Stimulated activated CD8-positive, alpha-beta memory T cell treated with anti-CD3 and anti-CD28 coated beads, Interleukin-4, amount 100 ng/mL, for 1 hour (primary cell): ENCODE measurements at regions not wholly inside any gene's neighbourhood (a gene's known extent, or its start where the extent isn't known, plus 50 kb on each side); places are given as distances from the start of the nearest gene placed in this dataset.

Experiments
- DNase-seq, 2 donors: peaks; one replicate each; pipeline ENCODE4 v3.0.0-alpha.2; 2020; ENCODE audit warnings: low read depth in 2 of 2, low spot score in 1 of 2

DNA sequence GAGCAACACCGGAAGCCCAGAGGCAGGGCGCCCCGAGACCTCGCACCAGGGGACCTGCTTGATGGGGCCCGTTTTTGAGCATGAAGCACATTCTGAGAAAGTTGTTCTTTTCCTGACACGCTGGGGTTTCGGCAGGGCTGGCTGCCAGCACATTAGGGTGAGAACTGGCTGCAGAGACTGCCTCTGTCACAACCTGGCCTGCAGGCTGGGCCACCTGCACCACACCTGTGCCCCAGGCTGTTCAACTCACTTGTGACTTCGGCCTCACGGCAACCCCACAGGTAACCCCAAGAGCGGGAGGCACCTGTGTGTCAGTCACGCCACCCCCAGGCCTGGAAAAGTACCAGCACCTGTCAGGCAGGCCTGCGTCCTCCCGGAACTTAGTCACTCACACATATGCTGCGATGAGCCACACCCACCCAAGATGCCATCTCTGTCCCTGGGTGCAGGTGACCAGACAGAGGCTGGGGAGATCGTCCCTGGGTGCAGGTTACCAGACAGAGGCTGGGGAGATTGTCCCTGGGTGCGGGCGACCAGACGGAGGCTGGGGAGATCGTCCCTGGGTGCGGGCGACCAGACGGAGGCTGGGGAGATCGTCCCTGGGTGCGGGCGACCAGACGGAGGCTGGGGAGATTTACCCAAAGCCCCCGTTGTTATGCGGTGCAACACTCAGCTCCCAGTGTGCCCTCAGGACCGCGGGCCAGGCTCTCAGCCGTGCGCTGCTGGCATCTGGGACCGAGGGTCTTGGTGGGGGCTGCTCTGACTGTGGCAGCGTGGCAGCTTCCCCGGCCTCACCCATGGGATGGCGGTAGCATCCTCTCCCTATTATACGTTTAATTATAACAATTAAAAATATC is 82.5 kb upstream of the BHLHE23 start:
- DNase-seq, result no peak

DNA sequence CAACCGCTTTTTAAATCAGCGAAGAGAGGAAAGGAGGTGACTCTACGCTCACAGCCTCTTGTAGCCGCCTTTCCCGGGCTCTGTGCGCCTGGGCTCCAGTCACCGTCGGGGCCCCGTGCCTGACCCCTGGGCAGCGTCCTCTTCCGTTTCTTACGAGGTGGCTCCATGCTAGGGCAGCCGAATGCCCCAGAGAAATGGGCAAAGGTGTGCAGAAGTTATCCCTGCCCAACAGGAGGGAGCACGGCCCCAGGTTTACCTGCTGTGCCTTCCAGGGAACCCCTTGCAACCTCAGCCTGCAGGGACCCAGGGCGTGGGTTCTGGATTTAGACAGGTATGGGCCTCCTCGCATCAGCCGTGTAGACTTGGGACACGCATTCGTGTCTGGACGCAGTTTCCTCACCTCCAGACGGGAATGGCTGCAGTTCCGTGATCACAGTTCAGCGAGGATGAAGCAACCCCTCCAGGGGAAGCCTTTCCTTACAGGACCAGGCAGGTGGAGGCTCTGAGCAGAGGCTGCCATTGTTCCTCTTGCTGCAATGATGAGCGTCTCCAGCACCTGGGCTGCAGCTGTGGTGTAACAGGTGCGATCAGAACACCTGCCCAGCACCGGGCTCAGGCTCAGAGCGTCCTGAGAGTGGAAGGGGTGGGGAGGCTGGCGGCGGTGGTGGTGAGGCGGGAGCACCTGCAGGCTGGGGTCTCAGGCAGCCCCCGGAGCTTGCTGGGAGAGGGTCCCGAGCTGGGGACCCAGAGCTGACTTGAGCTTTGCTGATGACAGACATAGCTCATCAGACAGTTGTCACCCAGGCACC is 81.3 kb upstream of the BHLHE23 start:
- DNase-seq, result no peak

DNA sequence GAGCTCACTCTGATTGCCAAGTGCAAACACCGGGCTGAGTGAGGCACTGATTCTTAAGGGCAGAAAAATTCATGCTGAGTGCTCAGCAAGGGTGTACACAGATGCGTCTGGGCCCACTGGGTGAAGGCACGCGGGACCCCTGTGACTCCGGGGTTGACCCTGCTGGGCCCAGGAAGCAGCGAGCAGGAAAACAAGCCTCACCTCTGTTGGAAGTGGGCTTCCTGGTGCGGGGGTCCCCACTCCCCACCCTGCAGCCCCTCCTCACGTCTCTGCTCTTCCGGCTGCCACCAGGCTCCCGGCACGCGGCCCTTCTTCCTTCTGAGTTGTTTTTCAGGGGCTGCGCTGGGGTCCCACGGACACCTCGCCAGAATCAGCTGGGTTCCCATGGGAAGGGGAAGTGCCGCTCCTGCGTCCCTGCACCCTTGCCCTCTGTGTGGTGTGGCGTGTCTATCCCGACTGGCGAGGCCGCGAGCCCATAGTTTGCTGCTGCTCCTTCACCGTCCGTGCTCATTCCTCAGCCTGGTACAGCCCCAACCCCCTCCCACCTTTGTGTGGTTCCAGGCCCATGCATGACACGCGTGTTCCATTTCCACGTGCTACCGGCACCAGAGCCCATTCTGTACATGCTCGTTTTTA is 80.6 kb upstream of the BHLHE23 start:
- no peak for DNase-seq

DNA sequence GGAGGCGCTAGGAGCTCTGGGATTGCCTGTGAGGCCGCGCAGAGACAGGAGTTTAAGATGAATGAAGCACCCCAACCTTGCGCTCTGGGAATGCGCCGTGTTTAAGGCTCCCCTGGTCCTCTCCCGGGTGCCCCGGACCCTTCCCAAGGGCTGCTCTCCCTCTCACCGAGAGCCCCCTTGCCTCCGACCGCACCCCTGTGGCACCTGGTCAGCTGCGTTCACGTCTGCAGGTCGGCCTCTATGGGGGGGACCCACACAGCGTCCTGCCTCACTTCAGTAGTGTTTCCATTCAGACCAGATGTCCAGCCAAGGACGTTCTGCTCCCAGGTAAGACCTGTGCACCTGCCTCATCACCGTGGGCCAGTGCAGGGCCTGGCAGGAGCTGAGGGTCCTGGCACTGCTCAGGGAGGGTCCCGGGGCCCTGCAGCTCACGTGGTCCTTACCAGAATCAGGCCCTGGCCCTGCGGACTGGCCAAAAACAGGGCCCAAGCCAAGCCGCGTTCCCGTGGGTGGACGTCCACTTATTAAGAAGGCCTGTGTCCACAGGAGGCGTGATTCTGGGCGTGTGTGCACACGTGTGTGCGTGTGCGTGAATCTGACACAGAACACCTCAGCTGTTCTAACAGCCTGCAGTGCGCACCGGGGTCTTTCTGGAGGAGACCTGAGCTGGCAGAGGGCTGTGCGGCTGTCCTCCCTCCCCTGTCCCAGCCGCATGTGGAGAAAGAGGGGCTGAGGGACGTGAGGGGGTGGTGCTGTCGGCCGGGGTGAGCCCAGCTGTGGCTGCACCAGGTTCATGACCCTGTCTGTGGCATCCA is 79.9 kb upstream of the BHLHE23 start:
- DNase-seq, result no peak

DNA sequence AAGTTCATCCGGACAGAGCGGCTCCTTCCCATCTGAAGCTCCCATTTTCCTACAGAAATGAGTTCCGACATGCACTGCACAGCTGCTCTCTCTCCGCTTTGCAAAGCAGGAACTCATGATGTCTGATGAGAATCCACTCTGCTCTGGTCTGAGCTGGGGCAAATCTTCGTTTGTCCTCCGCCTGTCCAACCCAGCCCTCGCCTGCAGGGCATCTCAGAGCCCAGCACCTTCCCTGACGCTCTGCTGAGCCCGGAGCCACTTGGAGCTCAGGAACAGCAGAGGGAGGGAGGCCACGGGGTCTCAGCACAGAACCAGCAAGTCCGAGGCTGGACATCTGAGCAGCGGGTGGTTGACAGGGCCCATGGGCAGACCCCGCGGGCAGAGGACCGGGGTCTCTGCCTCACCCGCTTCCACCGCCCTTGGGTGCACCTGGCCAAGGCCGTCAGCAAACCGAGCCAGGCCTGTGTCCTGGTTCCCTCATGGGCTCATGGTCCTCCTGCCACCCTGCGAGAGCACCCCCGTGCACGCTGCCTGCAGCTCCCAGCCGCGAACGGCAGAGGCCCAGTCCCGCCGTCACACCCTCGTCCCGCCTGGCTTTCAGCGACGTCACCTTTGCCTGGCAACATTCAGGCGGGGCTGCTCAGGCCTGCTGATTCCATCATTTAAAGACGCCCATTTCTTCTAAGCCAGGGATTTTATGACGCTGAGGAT is 78.5 kb upstream of the BHLHE23 start:
- DNase-seq, result no peak

DNA sequence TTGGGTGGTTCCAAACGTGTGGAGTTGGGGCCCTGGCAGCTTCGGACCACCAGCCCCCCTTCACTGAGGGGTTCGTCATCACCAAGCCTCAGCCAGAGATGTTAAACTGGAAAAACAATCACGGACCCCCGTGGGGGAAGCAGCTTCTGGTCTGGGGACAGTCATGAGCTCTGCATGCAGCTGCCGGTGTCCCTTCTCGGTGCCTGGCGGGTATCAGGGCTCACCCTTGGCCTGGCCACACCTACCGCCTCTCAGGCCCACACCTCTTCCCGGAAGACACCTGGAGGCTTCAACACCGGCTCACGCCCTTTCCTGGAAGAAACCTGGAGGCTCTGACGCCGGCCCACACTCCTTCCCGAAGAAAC is 77.8 kb upstream of the BHLHE23 start:
- DNase-seq, result no peak

DNA sequence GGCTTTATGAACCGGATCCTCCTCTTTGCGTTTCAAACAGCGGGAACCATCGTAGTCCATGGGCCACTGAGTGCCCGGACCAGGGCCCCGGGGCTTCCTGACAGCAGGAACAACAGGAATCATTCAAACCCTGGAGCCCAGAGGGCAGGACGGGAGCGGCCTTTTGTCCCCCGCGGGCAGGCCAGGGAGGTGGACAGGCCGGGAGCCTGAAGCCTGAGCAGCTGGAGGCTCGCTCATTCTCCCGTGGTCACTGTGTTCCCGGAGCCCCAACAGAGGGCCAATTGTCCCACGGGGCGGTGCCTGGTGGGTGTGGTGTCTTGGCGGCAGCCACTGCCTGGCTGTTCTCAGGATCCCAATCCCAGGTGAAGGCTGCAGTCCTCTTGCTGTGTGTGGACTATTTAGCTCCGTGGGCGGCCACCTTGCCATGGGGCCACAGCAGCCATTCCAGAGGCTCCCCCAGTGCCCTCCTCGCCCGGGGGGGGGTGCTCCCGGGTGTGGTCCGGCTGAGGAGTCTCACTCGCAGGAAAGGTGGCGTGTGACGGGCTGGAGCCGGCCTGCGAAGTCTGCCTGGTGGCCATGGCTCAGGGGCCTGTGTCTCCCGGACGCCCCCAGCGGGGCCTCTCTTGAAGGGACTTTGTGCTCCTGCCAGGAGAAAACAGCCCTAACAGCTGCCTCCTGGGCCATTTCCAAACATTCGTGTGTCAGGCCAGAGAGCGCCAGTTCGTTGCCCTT is 77.2 kb upstream of the BHLHE23 start:
- no peak for DNase-seq

DNA sequence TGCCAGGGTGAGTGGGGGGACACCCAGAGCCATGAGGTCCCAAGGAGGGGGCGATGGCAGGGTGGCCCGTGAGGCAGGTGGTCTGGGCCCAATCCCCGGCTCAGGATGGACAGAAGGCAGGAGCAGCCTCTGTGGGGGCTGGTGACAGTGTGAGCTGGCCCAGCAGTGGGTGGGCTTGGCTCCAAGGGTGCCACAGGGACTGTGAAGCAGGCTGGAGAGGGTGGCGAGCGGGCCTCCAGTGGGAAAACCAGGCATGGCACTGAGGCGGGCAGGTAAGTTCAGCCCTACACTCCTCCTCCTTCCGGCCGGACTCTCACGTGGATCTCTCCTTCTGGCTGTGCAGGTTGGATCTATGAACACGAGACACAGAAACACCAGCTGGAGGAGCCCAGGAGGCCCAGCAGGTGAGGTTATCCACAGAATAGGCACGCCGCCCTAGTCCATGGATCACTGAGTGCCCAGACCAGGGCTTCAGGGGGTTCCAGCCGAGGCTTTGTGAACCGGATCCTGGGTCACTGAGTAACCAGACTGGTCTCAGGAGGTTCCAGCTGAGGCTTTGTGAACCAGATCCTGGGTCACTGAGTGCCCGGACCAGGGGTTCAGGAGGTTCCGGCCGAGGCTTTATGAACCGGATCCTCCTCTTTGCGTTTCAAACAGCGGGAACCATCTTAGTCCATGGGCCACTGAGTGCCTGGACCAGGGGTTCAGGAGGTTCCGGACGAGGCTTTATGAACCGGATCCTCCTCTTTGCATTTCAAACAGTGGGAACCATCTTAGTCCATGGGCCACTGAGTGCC is 76.4 kb upstream of the BHLHE23 start:
- DNase-seq, result no peak

DNA sequence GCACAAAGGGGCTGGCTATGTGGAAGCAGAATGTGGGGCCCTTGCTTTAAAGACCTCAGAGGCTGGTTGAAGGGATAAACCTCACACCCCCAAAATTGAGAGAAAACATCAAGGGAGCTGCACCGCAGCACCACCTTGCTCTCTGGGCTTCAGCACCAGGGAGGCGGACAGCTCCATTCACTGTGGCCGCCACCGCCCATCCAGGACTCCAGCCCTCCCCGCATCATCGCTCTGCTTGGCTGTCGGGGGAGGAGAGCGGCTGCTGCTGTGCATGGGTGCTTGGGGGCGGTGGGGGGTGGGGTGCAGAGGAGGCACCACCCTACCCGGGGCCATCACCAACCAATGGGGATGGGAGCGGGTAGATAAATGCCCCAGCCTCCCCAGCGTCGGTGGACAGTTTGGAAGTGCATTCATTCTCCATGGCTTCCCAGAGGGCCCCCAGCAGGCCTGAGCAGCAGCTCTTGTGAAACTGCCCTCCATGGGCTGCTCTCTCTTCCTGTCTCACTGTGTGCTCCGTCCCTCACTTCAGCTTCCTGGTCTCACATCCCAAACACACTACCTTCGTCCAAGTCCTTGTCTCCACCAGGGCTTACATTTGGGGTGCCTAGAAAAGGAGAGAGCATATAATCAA is 75.7 kb upstream of the BHLHE23 start:
- DNase-seq, result no peak

DNA sequence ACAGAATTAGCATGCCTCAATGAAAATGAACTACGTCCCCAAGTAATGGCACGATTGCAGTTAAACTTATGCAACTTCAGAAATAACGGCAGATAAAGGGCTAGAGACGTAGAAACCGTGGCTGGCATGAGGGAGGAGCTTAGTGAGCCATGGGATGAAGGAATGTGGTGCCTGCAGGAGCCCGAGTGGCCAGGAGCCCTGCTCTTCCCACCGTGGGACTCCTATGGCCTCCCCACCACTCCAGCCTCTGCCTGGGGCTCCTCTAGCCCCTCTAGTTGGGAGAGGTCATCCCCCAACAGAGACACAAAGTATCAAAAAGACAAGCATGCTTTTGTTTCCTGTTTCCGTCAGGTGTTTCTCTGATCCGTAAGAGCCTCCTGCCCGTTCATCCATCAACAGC is 75.1 kb upstream of the BHLHE23 start:
- DNase-seq, result no peak

DNA sequence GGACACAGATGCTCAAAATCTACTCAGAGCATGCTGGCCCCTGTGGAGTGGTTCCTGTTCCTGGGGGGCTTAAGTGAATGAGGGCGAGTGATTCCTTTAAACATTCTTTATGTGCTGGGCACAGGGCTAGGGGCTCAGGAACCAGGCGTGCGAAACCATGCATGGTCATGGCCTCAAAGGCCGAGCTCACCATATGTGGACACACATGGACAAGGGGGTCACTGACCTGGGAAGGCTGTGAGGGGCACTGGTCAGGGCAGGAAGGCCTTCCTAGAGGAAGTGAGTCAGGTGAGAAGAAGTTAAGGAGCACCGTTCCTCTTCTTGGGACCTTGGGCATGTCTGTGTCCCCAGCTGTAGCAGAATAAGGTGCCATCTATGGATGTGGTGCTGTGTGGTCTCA is 74.6 kb upstream of the BHLHE23 start:
- DNase-seq, result no peak

DNA sequence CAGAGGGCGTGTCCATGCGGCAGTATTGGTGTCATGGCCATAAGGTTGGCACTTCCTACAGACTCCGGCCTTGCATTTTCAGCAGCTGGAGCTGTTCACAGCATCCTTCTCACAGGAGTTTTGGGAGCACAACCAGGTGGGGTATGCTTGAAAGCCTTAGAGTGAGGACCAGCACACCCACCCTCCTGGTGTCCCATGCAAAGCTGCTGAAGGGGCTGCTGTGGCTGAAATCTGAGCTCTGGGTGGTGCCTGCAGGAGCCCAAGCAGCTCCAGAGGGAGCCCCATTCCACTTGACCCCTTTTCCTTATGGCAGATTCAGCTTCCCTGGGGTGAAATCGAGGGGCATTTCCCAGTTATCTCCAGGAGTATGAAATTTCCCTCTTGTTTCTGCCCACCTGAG is 74.0 kb upstream of the BHLHE23 start:
- no peak for DNase-seq

DNA sequence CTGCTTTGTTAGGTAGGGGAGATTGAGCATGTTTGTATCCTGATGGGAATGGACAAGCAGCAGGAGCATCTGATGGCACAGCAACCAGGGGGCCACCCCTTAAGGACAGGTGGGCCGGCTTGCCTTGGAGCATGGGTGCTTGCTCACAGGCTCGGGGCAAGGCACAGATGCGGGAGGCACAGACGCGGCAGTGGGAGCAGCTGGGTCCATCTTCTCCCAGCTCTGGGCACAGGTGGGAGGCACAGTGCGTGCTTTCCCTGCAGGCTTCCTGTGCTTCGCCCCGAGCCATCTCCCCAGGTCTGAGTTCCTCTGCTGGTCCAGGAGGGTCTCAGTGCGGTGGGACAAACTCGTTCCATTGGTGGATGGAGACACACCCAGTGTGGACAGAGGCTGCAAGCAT is 73.6 kb upstream of the BHLHE23 start:
- DNase-seq, result no peak

DNA sequence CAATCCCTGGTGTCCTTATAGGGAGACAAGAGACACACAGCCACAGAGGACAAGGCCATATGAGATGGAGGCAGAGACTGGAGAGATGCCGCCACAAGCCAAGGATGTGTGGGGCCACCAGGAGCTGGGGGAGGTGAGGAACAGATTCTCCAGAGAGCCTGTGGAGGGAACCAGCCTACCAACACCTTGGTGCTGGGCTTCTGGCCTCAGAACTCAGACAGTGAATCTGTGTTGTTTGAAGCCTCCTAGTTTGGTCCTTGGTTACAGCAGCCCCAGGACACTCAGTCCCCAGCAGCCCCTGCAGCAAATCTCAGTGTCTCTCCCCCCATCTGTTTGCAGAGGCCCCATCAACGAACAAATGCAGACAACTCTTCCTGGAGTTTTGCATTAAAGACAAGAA is 73.2 kb upstream of the BHLHE23 start:
- DNase-seq, result no peak

DNA sequence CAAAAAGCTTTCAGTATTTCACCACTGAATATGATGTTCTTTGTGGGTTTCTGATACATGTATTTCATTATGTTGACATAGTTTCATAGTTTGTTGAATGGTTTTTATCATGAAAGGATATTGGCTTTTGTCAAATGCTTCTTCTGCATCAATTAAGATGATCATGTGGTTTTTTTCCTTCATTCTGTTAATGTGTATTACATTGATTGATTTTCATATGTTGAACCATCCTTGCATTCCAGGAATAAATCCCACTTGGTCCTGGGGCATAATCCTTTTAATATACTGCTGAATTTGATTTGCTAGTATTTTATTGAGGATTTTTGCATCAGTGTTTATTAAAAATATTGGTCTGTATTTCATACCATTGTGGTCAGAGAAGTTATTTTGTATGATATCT is 70.9 kb upstream of the BHLHE23 start:
- no peak for DNase-seq

DNA sequence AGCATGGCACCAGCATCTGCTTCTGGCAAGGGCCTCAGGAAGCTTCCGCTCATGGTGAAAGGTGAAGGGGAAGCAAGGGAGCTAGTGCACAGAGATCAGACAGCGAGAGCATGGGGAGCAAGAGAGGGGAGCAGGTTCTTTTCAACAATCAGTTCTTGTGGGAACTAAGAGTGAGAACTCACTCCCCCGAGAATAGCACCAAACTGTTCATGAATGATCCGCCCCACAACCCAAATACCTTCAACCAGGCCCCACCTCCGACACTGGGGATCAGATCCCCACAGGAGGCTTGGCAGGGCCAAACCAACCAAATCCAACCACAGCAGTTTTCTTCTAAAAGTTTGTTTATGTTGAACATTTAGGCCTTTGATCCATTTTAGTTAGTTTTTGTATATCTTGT is 69.7 kb upstream of the BHLHE23 start:
- no peak for DNase-seq

DNA sequence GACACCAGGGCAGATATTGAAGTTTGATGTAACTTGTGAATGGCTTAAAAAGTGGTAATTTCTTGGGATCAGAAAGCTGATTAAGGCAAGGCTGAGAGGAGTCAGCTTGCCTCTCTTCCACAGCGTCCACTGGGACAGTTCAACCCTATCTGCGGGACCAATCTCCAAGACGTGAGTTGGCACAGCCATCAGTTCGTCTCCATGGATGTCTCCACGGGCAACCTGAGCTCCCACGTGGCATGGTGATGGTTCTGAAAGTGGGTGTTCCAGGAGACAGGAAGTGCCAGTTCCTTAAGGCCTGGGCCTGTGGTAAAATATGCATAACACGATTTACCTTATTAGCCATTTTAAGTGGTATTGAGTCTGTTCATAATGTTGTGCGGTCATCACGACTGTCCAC is 67.9 kb upstream of the BHLHE23 start:
- DNase-seq, result no peak

DNA sequence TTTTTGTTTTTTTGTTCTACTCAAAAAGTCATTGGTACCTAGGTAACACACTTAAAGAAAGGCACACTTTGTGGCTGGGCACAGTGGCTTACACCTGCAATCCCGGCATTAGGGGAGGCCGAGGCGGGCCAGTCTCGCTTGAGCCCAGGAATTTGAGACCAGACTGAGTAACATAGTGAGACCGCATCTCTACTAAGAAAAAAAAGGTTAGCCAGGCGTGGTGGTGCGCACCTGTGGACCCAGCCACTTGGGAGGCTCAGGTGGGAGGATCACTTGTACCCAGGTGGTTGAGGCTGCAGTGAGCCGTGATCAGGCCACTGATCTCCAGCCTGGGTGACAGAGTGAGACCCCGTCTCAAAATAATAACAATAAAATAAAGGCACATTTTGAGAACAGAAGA is 67.4 kb upstream of the BHLHE23 start:
- DNase-seq, result no peak

DNA sequence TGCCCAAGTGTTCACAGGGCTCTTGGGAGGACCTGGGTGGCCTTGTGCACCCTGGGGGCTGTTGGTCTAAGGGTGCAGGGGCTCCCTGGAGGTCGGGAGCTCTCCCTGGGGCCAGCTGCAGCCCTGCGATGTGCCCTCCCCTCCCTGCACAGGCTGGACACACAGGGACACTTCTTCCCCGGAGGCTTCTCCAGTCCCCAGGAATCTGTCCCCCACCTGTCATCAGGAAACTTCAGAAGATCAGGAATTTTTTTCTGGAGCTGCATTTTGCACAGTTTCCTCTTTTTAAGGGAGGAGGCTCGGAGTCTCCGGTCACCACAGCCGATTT is 66.9 kb upstream of the BHLHE23 start:
- DNase-seq, result no peak
